Liver (tissue), 7 donors: ENCODE measurements at regions not wholly inside any gene's neighbourhood (a gene's known extent, or its start where the extent isn't known, plus 50 kb on each side); places are given as distances from the start of the nearest gene placed in this dataset.

ENCODE experiments used
- DNase-seq: peaks from one replicate; pipeline ENCODE4 v3.0.0-alpha.2; 2017; ENCODE audit warnings: low spot score
- H3K27ac ChIP-seq, 2 donors: one replicate each; pipeline ENCODE4 v1.7.0; 2013; ENCODE audit warnings: inconsistent platforms in 2 of 2, low read length in 2 of 2, control low read depth in 1 of 2, low read depth in 1 of 2, mild to moderate bottlenecking in 1 of 2
- H3K27me3 ChIP-seq, 4 donors: one replicate each; pipeline versions ENCODE4 v1.6.1 to v1.7.0; 2013; ENCODE audit warnings: low read length in 3 of 4, inconsistent platforms in 1 of 4, mild to moderate bottlenecking in 1 of 4, moderate library complexity in 1 of 4; ENCODE audit not compliant: control insufficient read depth in 4 of 4, insufficient read depth in 4 of 4
- H3K36me3 ChIP-seq, 4 donors: one replicate each; pipeline versions ENCODE4 v1.6.1 to v1.7.0; 2013; ENCODE audit warnings: low read length in 3 of 4, mild to moderate bottlenecking in 3 of 4, low read depth in 1 of 4, moderate library complexity in 1 of 4; ENCODE audit not compliant: control insufficient read depth in 4 of 4, insufficient read depth in 3 of 4
- H3K4me1 ChIP-seq, 4 donors: one replicate each; pipeline versions ENCODE4 v1.6.1 to v1.7.0; 2013; ENCODE audit warnings: low read length in 3 of 4, mild to moderate bottlenecking in 3 of 4, moderate library complexity in 1 of 4; ENCODE audit not compliant: control insufficient read depth in 4 of 4, insufficient read depth in 4 of 4
- H3K4me3 ChIP-seq, 3 donors: one replicate each; pipeline versions ENCODE4 v1.6.1 to v1.7.0; 2013; ENCODE audit warnings: low read length in 3 of 3, control low read depth in 1 of 3, low read depth in 1 of 3, mild to moderate bottlenecking in 1 of 3
- H3K9ac ChIP-seq, 2 donors: one replicate each; pipeline ENCODE4 v1.7.0; 2013; ENCODE audit warnings: low read length in 2 of 2, mild to moderate bottlenecking in 2 of 2, moderate library complexity in 2 of 2, control low read depth in 1 of 2, low read depth in 1 of 2
- H3K9me3 ChIP-seq, 4 donors: one replicate each; pipeline versions ENCODE4 v1.6.1 to v1.7.0; 2013; ENCODE audit warnings: low read length in 3 of 4; ENCODE audit not compliant: control insufficient read depth in 4 of 4
- EGR1 ChIP-seq, 2 donors: IDR thresholded peaks; 2 replicates each; pipeline ENCODE4 v1.6.1; 2016 to 2018; ENCODE audit warnings: antibody characterized with exemption in 2 of 2, low read depth in 2 of 2
- FOXA1 ChIP-seq: IDR thresholded peaks from 2 replicates; pipeline ENCODE4 v1.6.1; 2016; ENCODE audit warnings: antibody characterized with exemption
- FOXA2 ChIP-seq: IDR thresholded peaks from 2 replicates; pipeline ENCODE4 v1.6.1; 2016; ENCODE audit warnings: antibody characterized with exemption
- GABPA ChIP-seq, 2 donors: IDR thresholded peaks in 1 of 2; conservative IDR thresholded peaks in 1 of 2; 2 replicates each; pipeline ENCODE4 v1.6.1; 2016; ENCODE audit warnings: antibody characterized with exemption in 2 of 2, mild to moderate bottlenecking in 1 of 2, moderate library complexity in 1 of 2
- HNF4A ChIP-seq, 2 donors: conservative IDR thresholded peaks; 2 replicates each; pipeline ENCODE4 v1.6.1; 2016; ENCODE audit warnings: antibody characterized with exemption in 2 of 2, mild to moderate bottlenecking in 2 of 2
- HNF4G ChIP-seq: IDR thresholded peaks from 2 replicates; pipeline ENCODE4 v1.6.1; 2016; ENCODE audit warnings: antibody characterized with exemption
- JUND ChIP-seq, 2 donors: IDR thresholded peaks; 2 replicates each; pipeline ENCODE4 v1.6.1; 2016; ENCODE audit warnings: antibody characterized with exemption in 2 of 2
- NR2F2 ChIP-seq: IDR thresholded peaks from 2 replicates; pipeline ENCODE4 v1.6.1; 2016; ENCODE audit warnings: antibody characterized with exemption
- RAD21 ChIP-seq, 2 donors: IDR thresholded peaks; 2 replicates each; pipeline ENCODE4 v1.6.1; 2016; ENCODE audit warnings: antibody characterized with exemption in 2 of 2, mild to moderate bottlenecking in 2 of 2
- RXRA ChIP-seq, 2 donors: IDR thresholded peaks; 2 replicates each; pipeline ENCODE4 v1.6.1; 2017 to 2018; ENCODE audit warnings: antibody characterized with exemption in 2 of 2, mild to moderate bottlenecking in 1 of 2
- SP1 ChIP-seq: IDR thresholded peaks from 2 replicates; pipeline ENCODE4 v1.6.1; 2018; ENCODE audit warnings: antibody characterized with exemption, mild to moderate bottlenecking
- TAF1 ChIP-seq: conservative IDR thresholded peaks from 2 replicates; pipeline ENCODE4 v1.6.1; 2016; ENCODE audit warnings: antibody characterized with exemption, mild to moderate bottlenecking
- YY1 ChIP-seq: IDR thresholded peaks from 2 replicates; pipeline ENCODE4 v1.6.1; 2016; ENCODE audit warnings: antibody characterized with exemption, mild to moderate bottlenecking
- ZBTB33 ChIP-seq: IDR thresholded peaks from 2 replicates; pipeline ENCODE4 v1.6.1; 2016; ENCODE audit warnings: antibody characterized with exemption
- WGBS: extraction: QIAGEN DNeasy Blood & Tissue Kit; methylation state at CpG from one replicate; pipeline ENCODE4 v1.1.7; 2013; 5-methylcytosine and 5-hydroxymethylcytosine counted together
- TF ChIP-seq, protein P1 (sequence below): IDR thresholded peaks from 2 replicates; pipeline ENCODE4 v1.6.1; 2016; ENCODE audit warnings: antibody characterized with exemption
- TF ChIP-seq, protein P2 (sequence below): IDR thresholded peaks from 2 replicates; pipeline ENCODE4 v1.6.1; 2016; ENCODE audit warnings: antibody characterized with exemption, mild to moderate bottlenecking
- TF ChIP-seq, protein P3 (sequence below): IDR thresholded peaks from 2 replicates; pipeline ENCODE4 v1.6.1; 2016; ENCODE audit warnings: antibody characterized with exemption
- donor health status: healthy.
- donor health status: healthy.
- donor health status: healthy.
- donor health status: healthy.

GRCh38 chr20:56945057-56945456 is 316.0 kb downstream of the TFAP2C start:
- no peak overlapping the region for H3K4me3 ChIP-seq
- no peaks in the 10 kb centered on the region for H3K4me1 ChIP-seq
- H3K36me3 ChIP-seq = no peaks in the 10 kb centered on the region
- H3K9ac ChIP-seq = no peak overlapping the region
- no peaks in the 10 kb centered on the region for H3K9me3 ChIP-seq
- peaks cover 0 to 13% (median 0%) of the 10 kb centered on the region in 4 donors for H3K27me3 ChIP-seq
- TF ChIP-seq GABPA (IDR thresholded peaks at IDR 0.05 in 1 of 2, conservative IDR thresholded peaks at IDR 0.05 in 1 of 2) = no peak
- no peak for TF ChIP-seq HNF4A (conservative IDR thresholded peaks at IDR 0.05)
- no peak for TF ChIP-seq EGR1 (IDR thresholded peaks at IDR 0.05; ENCODE audit: low read depth in 2 of 2)
- TF ChIP-seq FOXA2 = no peak
- TF ChIP-seq JUND (IDR thresholded peaks at IDR 0.05) = no peak
- TF ChIP-seq RXRA (IDR thresholded peaks at IDR 0.05) = no peak
- TF ChIP-seq SP1 = no peak
- TF ChIP-seq FOXA1 = no peak
- TF ChIP-seq RAD21 (IDR thresholded peaks at IDR 0.05) = no peak
- TF ChIP-seq, protein P1, sequence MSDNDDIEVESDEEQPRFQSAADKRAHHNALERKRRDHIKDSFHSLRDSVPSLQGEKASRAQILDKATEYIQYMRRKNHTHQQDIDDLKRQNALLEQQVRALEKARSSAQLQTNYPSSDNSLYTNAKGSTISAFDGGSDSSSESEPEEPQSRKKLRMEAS = no peak
- TF ChIP-seq, protein P2, sequence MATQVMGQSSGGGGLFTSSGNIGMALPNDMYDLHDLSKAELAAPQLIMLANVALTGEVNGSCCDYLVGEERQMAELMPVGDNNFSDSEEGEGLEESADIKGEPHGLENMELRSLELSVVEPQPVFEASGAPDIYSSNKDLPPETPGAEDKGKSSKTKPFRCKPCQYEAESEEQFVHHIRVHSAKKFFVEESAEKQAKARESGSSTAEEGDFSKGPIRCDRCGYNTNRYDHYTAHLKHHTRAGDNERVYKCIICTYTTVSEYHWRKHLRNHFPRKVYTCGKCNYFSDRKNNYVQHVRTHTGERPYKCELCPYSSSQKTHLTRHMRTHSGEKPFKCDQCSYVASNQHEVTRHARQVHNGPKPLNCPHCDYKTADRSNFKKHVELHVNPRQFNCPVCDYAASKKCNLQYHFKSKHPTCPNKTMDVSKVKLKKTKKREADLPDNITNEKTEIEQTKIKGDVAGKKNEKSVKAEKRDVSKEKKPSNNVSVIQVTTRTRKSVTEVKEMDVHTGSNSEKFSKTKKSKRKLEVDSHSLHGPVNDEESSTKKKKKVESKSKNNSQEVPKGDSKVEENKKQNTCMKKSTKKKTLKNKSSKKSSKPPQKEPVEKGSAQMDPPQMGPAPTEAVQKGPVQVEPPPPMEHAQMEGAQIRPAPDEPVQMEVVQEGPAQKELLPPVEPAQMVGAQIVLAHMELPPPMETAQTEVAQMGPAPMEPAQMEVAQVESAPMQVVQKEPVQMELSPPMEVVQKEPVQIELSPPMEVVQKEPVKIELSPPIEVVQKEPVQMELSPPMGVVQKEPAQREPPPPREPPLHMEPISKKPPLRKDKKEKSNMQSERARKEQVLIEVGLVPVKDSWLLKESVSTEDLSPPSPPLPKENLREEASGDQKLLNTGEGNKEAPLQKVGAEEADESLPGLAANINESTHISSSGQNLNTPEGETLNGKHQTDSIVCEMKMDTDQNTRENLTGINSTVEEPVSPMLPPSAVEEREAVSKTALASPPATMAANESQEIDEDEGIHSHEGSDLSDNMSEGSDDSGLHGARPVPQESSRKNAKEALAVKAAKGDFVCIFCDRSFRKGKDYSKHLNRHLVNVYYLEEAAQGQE = no peak
- no peak for TF ChIP-seq TAF1
- TF ChIP-seq, protein P3, sequence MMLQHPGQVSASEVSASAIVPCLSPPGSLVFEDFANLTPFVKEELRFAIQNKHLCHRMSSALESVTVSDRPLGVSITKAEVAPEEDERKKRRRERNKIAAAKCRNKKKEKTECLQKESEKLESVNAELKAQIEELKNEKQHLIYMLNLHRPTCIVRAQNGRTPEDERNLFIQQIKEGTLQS = no peak
- TF ChIP-seq ZBTB33 = no peak
- no peak for TF ChIP-seq NR2F2
- H3K27ac ChIP-seq = no peak overlapping the region
- no peak for DNase-seq
- WGBS = 48% methylated on average over 5 of the region's 5 CpGs

DNA sequence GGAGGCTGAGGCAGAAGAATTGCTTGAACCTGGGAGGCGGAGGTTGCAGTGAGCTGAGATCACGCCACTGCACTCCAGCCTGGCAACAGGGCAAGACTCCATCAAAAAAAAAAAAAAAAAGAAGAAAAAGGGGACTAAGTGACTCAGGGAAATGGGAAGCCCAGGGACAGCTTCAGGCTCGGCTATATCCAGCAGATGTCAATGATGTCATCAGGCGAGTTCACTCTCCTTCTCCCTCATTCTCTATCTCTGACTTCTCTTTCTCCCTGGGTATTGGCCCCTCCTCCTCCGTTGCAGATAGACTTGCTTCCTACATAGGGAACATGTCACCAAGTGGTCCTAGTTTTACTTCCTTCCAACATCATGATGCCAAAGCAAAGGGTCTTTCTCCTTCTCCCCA is 316.8 kb downstream of the TFAP2C start:
- Histone ChIP-seq H3K4me1 (no peaks in the 10 kb centered on the region), H3K9ac (no peak overlapping the region), H3K27ac (no peak overlapping the region), H3K36me3 (no peaks in the 10 kb centered on the region), H3K27me3 (peaks cover 0 to 13% (median 0%) of the 10 kb centered on the region in 4 donors), H3K9me3 (no peaks in the 10 kb centered on the region), H3K4me3 (no peak overlapping the region)
- WGBS = 73% methylated on average over 5 of the region's 5 CpGs
- no peak for DNase-seq
- TF ChIP-seq HNF4A (conservative IDR thresholded peaks at IDR 0.05) (no peak), YY1 (no peak), HNF4G (no peak), GABPA (IDR thresholded peaks at IDR 0.05 in 1 of 2, conservative IDR thresholded peaks at IDR 0.05 in 1 of 2) (no peak), ZBTB33 (no peak)
- TF ChIP-seq, protein P2 = no peak
